ENCODE measurements at regions not wholly inside any gene's neighbourhood (a gene's known extent, or its start where the extent isn't known, plus 50 kb on each side); places are given as distances from the start of the nearest gene placed in this dataset.

- Mint-ChIP-seq H3K4me1 (no peaks in the 10 kb centered on the region), H3K4me3 (no peak overlapping the region), H3K9me3 (peaks cover 3% of the 10 kb centered on the region), H3K27me3 (no peaks in the 10 kb centered on the region), H3K27ac (no peak overlapping the region), H3K36me3 (no peaks in the 10 kb centered on the region)
- no peak for ATAC-seq
These were observed 353.7 kb downstream of the SLITRK6 start for GRCh38 chr13:85445534-85445933.

- no peak overlapping the region for H3K4me3 Mint-ChIP-seq
- no peak for ATAC-seq
- H3K4me1 Mint-ChIP-seq, result no peaks in the 10 kb centered on the region
- no peaks in the 10 kb centered on the region for H3K36me3 Mint-ChIP-seq
- no peak overlapping the region for H3K27ac Mint-ChIP-seq
- no peaks in the 10 kb centered on the region for H3K27me3 Mint-ChIP-seq
- H3K9me3 Mint-ChIP-seq, result peaks cover 3% of the 10 kb centered on the region
These were observed 357.2 kb downstream of the SLITRK6 start for GRCh38 chr13:85441975-85442374.

- no peak for ATAC-seq
- H3K27me3 Mint-ChIP-seq, result no peaks in the 10 kb centered on the region
- H3K4me1 Mint-ChIP-seq, result no peaks in the 10 kb centered on the region
- H3K36me3 Mint-ChIP-seq, result no peaks in the 10 kb centered on the region
- H3K9me3 Mint-ChIP-seq, result peaks cover 3% of the 10 kb centered on the region
- no peak overlapping the region for H3K27ac Mint-ChIP-seq
- H3K4me3 Mint-ChIP-seq, result no peak overlapping the region
These were observed 357.9 kb downstream of the SLITRK6 start for GRCh38 chr13:85441364-85441763.

- Mint-ChIP-seq H3K4me1 (no peaks in the 10 kb centered on the region), H3K27me3 (no peaks in the 10 kb centered on the region), H3K9me3 (no peaks in the 10 kb centered on the region), H3K4me3 (no peak overlapping the region), H3K27ac (no peak overlapping the region), H3K36me3 (no peaks in the 10 kb centered on the region)
- no peak for ATAC-seq
These were observed 363.2 kb downstream of the SLITRK6 start for GRCh38 chr13:85436029-85436428.

GRCh38 chr13:85434927-85435326 lies 364.3 kb downstream of the SLITRK6 start:
- H3K27me3 Mint-ChIP-seq, result no peaks in the 10 kb centered on the region
- ATAC-seq, result no peak

GRCh38 chr13:85432881-85433280 lies 366.3 kb downstream of the SLITRK6 start:
- ATAC-seq, result no peak
- Mint-ChIP-seq H3K27me3 (no peaks in the 10 kb centered on the region), H3K4me3 (no peak overlapping the region), H3K4me1 (no peaks in the 10 kb centered on the region), H3K27ac (no peak overlapping the region), H3K36me3 (no peaks in the 10 kb centered on the region), H3K9me3 (no peaks in the 10 kb centered on the region)

More at GRCh38 chr13:85434927-85435326, 364.3 kb downstream of the SLITRK6 start:
- no peaks in the 10 kb centered on the region for H3K4me1 Mint-ChIP-seq
- no peak overlapping the region for H3K27ac Mint-ChIP-seq
- no peak overlapping the region for H3K4me3 Mint-ChIP-seq
- no peaks in the 10 kb centered on the region for H3K36me3 Mint-ChIP-seq
- no peaks in the 10 kb centered on the region for H3K9me3 Mint-ChIP-seq

- no peaks in the 10 kb centered on the region for H3K27me3 Mint-ChIP-seq
These were observed 367.5 kb downstream of the SLITRK6 start for GRCh38 chr13:85431720-85432119.

GRCh38 chr13:85430216-85430794 lies 368.9 kb downstream of the SLITRK6 start:
- Mint-ChIP-seq H3K9me3 (no peaks in the 10 kb centered on the region), H3K4me1 (no peaks in the 10 kb centered on the region), H3K27ac (no peak overlapping the region), H3K36me3 (no peaks in the 10 kb centered on the region), H3K4me3 (no peak overlapping the region), H3K27me3 (no peaks in the 10 kb centered on the region)
- no peak for ATAC-seq

More at GRCh38 chr13:85431720-85432119, 367.5 kb downstream of the SLITRK6 start:
- Mint-ChIP-seq H3K9me3 (no peaks in the 10 kb centered on the region), H3K4me3 (no peak overlapping the region), H3K27ac (no peak overlapping the region), H3K4me1 (no peaks in the 10 kb centered on the region), H3K36me3 (no peaks in the 10 kb centered on the region)
- no peak for ATAC-seq

- Mint-ChIP-seq H3K36me3 (no peaks in the 10 kb centered on the region), H3K4me3 (no peak overlapping the region), H3K4me1 (no peaks in the 10 kb centered on the region), H3K9me3 (no peaks in the 10 kb centered on the region), H3K27me3 (no peaks in the 10 kb centered on the region), H3K27ac (no peak overlapping the region)
- ATAC-seq, result no peak
These were observed 371.8 kb downstream of the SLITRK6 start for GRCh38 chr13:85427416-85427815.

GRCh38 chr13:85420136-85420535 lies 379.1 kb downstream of the SLITRK6 start:
- H3K27me3 Mint-ChIP-seq, result no peaks in the 10 kb centered on the region
- no peak overlapping the region for H3K27ac Mint-ChIP-seq
- no peaks in the 10 kb centered on the region for H3K36me3 Mint-ChIP-seq
- H3K9me3 Mint-ChIP-seq, result no peaks in the 10 kb centered on the region
- no peaks in the 10 kb centered on the region for H3K4me1 Mint-ChIP-seq
- no peak overlapping the region for H3K4me3 Mint-ChIP-seq
- no peak for ATAC-seq

GRCh38 chr13:85419611-85420010 lies 379.6 kb downstream of the SLITRK6 start:
- Mint-ChIP-seq H3K4me3 (no peak overlapping the region), H3K9me3 (no peaks in the 10 kb centered on the region), H3K27me3 (no peaks in the 10 kb centered on the region)

GRCh38 chr13:85417807-85418206 lies 381.4 kb downstream of the SLITRK6 start:
- Mint-ChIP-seq H3K27ac (no peak overlapping the region), H3K4me3 (no peak overlapping the region), H3K36me3 (no peaks in the 10 kb centered on the region), H3K4me1 (no peaks in the 10 kb centered on the region), H3K9me3 (no peaks in the 10 kb centered on the region), H3K27me3 (no peaks in the 10 kb centered on the region)
- no peak for ATAC-seq

More at GRCh38 chr13:85419611-85420010, 379.6 kb downstream of the SLITRK6 start:
- Mint-ChIP-seq H3K4me1 (no peaks in the 10 kb centered on the region), H3K27ac (no peak overlapping the region), H3K36me3 (no peaks in the 10 kb centered on the region)
- no peak for ATAC-seq

- Mint-ChIP-seq H3K4me1 (no peaks in the 10 kb centered on the region), H3K27me3 (no peaks in the 10 kb centered on the region), H3K9me3 (peaks cover 3% of the 10 kb centered on the region), H3K27ac (no peak overlapping the region), H3K4me3 (no peak overlapping the region), H3K36me3 (no peaks in the 10 kb centered on the region)
- ATAC-seq, result no peak
These were observed 385.6 kb downstream of the SLITRK6 start for GRCh38 chr13:85413664-85414063.

GRCh38 chr13:85412448-85412847 lies 386.8 kb downstream of the SLITRK6 start:
- no peaks in the 10 kb centered on the region for H3K36me3 Mint-ChIP-seq
- H3K9me3 Mint-ChIP-seq, result peaks cover 3% of the 10 kb centered on the region
- no peak overlapping the region for H3K4me3 Mint-ChIP-seq
- H3K27me3 Mint-ChIP-seq, result no peaks in the 10 kb centered on the region
- no peaks in the 10 kb centered on the region for H3K4me1 Mint-ChIP-seq
- H3K27ac Mint-ChIP-seq, result no peak overlapping the region
- ATAC-seq, result no peak

GRCh38 chr13:85411591-85411990 lies 387.6 kb downstream of the SLITRK6 start:
- Mint-ChIP-seq H3K4me1 (no peaks in the 10 kb centered on the region), H3K4me3 (no peak overlapping the region), H3K36me3 (no peaks in the 10 kb centered on the region), H3K27me3 (no peaks in the 10 kb centered on the region), H3K27ac (no peak overlapping the region), H3K9me3 (peaks cover 3% of the 10 kb centered on the region)
- no peak for ATAC-seq

GRCh38 chr13:85408415-85408814 lies 390.8 kb downstream of the SLITRK6 start:
- no peak overlapping the region for H3K27ac Mint-ChIP-seq
- H3K9me3 Mint-ChIP-seq, result peaks cover 5% of the 10 kb centered on the region
- no peaks in the 10 kb centered on the region for H3K36me3 Mint-ChIP-seq
- no peak for ATAC-seq
- no peak overlapping the region for H3K4me3 Mint-ChIP-seq
- H3K4me1 Mint-ChIP-seq, result no peaks in the 10 kb centered on the region
- no peaks in the 10 kb centered on the region for H3K27me3 Mint-ChIP-seq

Data from stimulated activated memory B cell treated with anti-CD40 and anti-IgM and Interleukin-4, amounts not matched to agents 10 μg/mL and 1 μg/mL and 100 μg/mL, for 72 hours (primary cell).